Middle frontal gyrus (tissue), 1 donor: ENCODE measurements at regions not wholly inside any gene's neighbourhood (a gene's known extent, or its start where the extent isn't known, plus 50 kb on each side); places are given as distances from the start of the nearest gene placed in this dataset.
"Not testable (repeated sequence)": the region's sequence is repeated elsewhere in the genome, so short reads cannot be mapped to it uniquely, and the experiment has no call there.

Source experiments
- DNase-seq: peaks from one replicate; pipeline ENCODE4 v3.0.0-alpha.2; 2015; ENCODE audit warnings: low spot score; ENCODE audit errors: extremely low spot score

GRCh38 chr12:30213166-30213565, 429.4 kb upstream of the TMTC1 start:
- DNase-seq: no peak

GRCh38 chr12:30211743-30212142, 428.0 kb upstream of the TMTC1 start:
- DNase-seq: no peak

- DNase-seq: no peak
Observed at GRCh38 chr12:30203981-30204380, 420.2 kb upstream of the TMTC1 start.

GRCh38 chr12:30202521-30203254, 418.9 kb upstream of the TMTC1 start:
- DNase-seq: no peak

GRCh38 chr12:30201301-30202160, 417.8 kb upstream of the TMTC1 start:
- no peak for DNase-seq

- no peak for DNase-seq
Observed at GRCh38 chr12:30200864-30201263, 417.1 kb upstream of the TMTC1 start.

- DNase-seq: no peak
Observed at GRCh38 chr12:30197392-30198057, 413.8 kb upstream of the TMTC1 start.

GRCh38 chr12:30191696-30192455, 408.1 kb upstream of the TMTC1 start:
- no peak for DNase-seq

GRCh38 chr12:30188602-30189326, 405.0 kb upstream of the TMTC1 start:
- no peak for DNase-seq

GRCh38 chr12:30187426-30187825, 403.7 kb upstream of the TMTC1 start:
- DNase-seq: no peak

GRCh38 chr12:30181334-30181733, 397.6 kb upstream of the TMTC1 start:
- DNase-seq: no peak

GRCh38 chr12:30180602-30181001, 396.9 kb upstream of the TMTC1 start:
- DNase-seq: no peak

- no peak for DNase-seq
Observed at GRCh38 chr12:30178916-30179315, 395.2 kb upstream of the TMTC1 start.

GRCh38 chr12:30169839-30170591, 386.3 kb upstream of the TMTC1 start:
- DNase-seq: no peak

GRCh38 chr12:30166006-30166795, 382.5 kb upstream of the TMTC1 start:
- DNase-seq: no peak

- DNase-seq: no peak
Observed at GRCh38 chr12:30164382-30165318, 380.9 kb upstream of the TMTC1 start.

- not testable (repeated sequence) for DNase-seq
Observed at GRCh38 chr12:30156833-30157232, 373.1 kb upstream of the TMTC1 start.
